Lower leg skin (tissue), 4 donors: ENCODE measurements at regions not wholly inside any gene's neighbourhood (a gene's known extent, or its start where the extent isn't known, plus 50 kb on each side); places are given as distances from the start of the nearest gene placed in this dataset.

Experiments used
- DNase-seq, 2 donors: peaks; one replicate each; pipeline ENCODE4 v3.0.0-alpha.2; 2019; ENCODE audit warnings: low spot score in 2 of 2
- H3K4me3 ChIP-seq: fragments of 200-600 bp; sonication (generic); 2 replicates; pipeline ENCODE4 v1.5.1; 2017; ENCODE audit warnings: mild to moderate bottlenecking, low read depth; ENCODE audit not compliant: poor library complexity, severe bottlenecking
- CTCF ChIP-seq, 3 donors: fragments of 450-650 bp; IDR thresholded peaks; one replicate each; pipeline ENCODE4 v1.5.1; 2016; ENCODE audit warnings: antibody characterized with exemption in 3 of 3, mild to moderate bottlenecking in 3 of 3, moderate library complexity in 2 of 3
- POLR2A ChIP-seq, 2 donors: fragments of 450-650 bp; IDR thresholded peaks; one replicate each; pipeline ENCODE4 v1.6.1; 2016 to 2017; ENCODE audit warnings: antibody characterized with exemption in 2 of 2, mild to moderate bottlenecking in 1 of 2, moderate library complexity in 1 of 2
- WGBS, 2 donors: methylation state at CpG; one replicate each; pipeline ENCODE4 v1.1.5; 2018; 5-methylcytosine and 5-hydroxymethylcytosine counted together
- intact Hi-C: fragments of 100-400 bp; cut with DNase I; formaldehyde crosslinking; loops from one replicate; pipeline ENCODE4 v1.15.0; 2023; ENCODE audit warnings: low total_unique reads

- no peak overlapping the region for H3K4me3 ChIP-seq
- 9 to 11% methylated on average over 40 of the region's 40 CpGs for WGBS, 2 donors
- intact Hi-C loops: loop anchor here (5.0 kb wide), 1 partner anchor 237 kb away; no protein-coding TSS in a partner anchor
- peak; percentile 24 to 88 for DNase-seq
- TF ChIP-seq POLR2A (IDR thresholded peaks at IDR 0.05): no peak
- TF ChIP-seq CTCF (IDR thresholded peaks at IDR 0.05): peak in 1 of 3 donors; percentile 30
These were observed 101.3 kb downstream of the IER5 start for GRCh38 chr1:181189691-181190363.

GRCh38 chr1:181190364-181191035 is 102.0 kb downstream of the IER5 start:
- 62 to 66% methylated on average over 18 of the region's 18 CpGs for WGBS, 2 donors
- H3K4me3 ChIP-seq: no peak overlapping the region
- no peak for TF ChIP-seq POLR2A (IDR thresholded peaks at IDR 0.05)
- TF ChIP-seq CTCF (IDR thresholded peaks at IDR 0.05): no peak
- DNase-seq: peak in 1 of 2 donors; percentile 72
- intact Hi-C loops: loop anchor here (5.0 kb wide), 1 partner anchor 237 kb away; no protein-coding TSS in a partner anchor

GRCh38 chr1:181191494-181192040 is 103.1 kb downstream of the IER5 start:
- no peak for TF ChIP-seq CTCF (IDR thresholded peaks at IDR 0.05)
- no peak for TF ChIP-seq POLR2A (IDR thresholded peaks at IDR 0.05)
- WGBS, 2 donors: 87 to 92% methylated on average over 5 of the region's 5 CpGs
- intact Hi-C loops: loop anchor here (5.0 kb wide), 1 partner anchor 236 kb away; no protein-coding TSS in a partner anchor
- peak in 1 of 2 donors; percentile 74 for DNase-seq
- no peak overlapping the region for H3K4me3 ChIP-seq

GRCh38 chr1:181192316-181192715 is 103.8 kb downstream of the IER5 start:
- DNase-seq: peak in 1 of 2 donors; percentile 53
- TF ChIP-seq POLR2A (IDR thresholded peaks at IDR 0.05): no peak
- TF ChIP-seq CTCF (IDR thresholded peaks at IDR 0.05): no peak
- intact Hi-C loops: loop anchor here (5.0 kb wide), 1 partner anchor 235 kb away; no protein-coding TSS in a partner anchor
- no peak overlapping the region for H3K4me3 ChIP-seq
- 58 to 76% methylated on average over 4 of the region's 4 CpGs for WGBS, 2 donors

GRCh38 chr1:181202986-181203555 is 114.6 kb downstream of the IER5 start:
- peak in 1 of 2 donors; percentile 70 for DNase-seq
- H3K4me3 ChIP-seq: no peak overlapping the region
- intact Hi-C loops: no loop called here
- TF ChIP-seq POLR2A (IDR thresholded peaks at IDR 0.05): no peak
- 75 to 81% methylated on average over 7 of the region's 7 CpGs for WGBS, 2 donors

GRCh38 chr1:181204530-181204929 is 116.0 kb downstream of the IER5 start:
- WGBS, 2 donors: 82 to 84% methylated on average over 6 of the region's 6 CpGs
- intact Hi-C loops: no loop called here
- peak in 1 of 2 donors; percentile 21 for DNase-seq
- TF ChIP-seq CTCF (IDR thresholded peaks at IDR 0.05) (no peak), POLR2A (IDR thresholded peaks at IDR 0.05) (no peak)
- no peak overlapping the region for H3K4me3 ChIP-seq
